ENCODE measurements at regions not wholly inside any gene's neighbourhood (a gene's known extent, or its start where the extent isn't known, plus 50 kb on each side); places are given as distances from the start of the nearest gene placed in this dataset.

DNA sequence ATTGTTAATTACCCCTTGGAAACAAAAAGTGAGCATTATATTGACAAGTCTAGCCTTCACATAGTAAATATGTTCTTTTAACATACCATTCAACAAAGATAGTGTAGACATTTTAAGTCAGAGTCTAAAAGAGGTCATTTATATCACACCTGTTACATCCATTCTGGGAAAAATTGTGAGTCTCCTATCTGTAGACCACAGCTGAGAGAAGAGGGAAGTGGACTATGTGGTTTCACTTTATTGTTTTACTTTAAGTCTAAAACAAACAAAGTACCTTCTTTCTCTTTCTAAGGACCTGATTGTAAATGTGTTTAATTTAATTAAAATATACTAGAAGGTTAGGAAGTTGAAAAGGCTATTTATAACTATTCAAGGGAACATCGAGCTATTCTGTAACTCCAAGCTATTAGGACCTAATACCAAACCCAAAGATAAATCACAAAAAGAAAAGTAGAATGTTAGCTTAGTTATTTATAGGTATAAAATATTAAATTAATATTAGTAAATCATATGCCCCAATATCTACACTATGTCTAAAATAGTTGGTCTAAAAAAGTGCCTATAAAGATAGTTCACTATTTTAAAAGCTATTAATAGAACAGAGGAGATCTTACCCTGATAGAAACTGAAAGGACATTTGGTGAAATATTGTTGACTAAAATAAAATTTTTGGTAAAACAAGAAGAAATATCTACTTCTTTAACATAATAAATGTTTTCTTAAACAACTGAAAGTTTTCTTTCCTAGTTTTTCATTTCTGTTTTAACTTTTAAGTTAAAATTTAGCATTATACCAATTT, 134.9 kb downstream of the TMEM167A start:
- ATAC-seq (no peak), DNase-seq (ENCODE audit: low read depth, low spot score) (no peak)
- Histone ChIP-seq H3K4me3 (replicated peaks in 1 of 2; ENCODE audit: low read depth in 1 of 2, low read length in 2 of 2) (no peak overlapping the region), H3K27ac (ENCODE audit: low read depth, low read length) (no peak overlapping the region), H2AFZ (ENCODE audit: low read depth, low read length, poor library complexity, severe bottlenecking) (no peak overlapping the region), H3K27me3 (ENCODE audit: insufficient read depth, low read length) (no peaks in the 10 kb centered on the region), H3K9ac (ENCODE audit: low read length) (no peak overlapping the region), H3K36me3 (ENCODE audit: control insufficient read depth in 1 of 2, insufficient read depth in 2 of 2, low read length in 2 of 2) (peaks cover 0 to 40% of the 10 kb centered on the region in 2 experiments; a peak in 1 of 4 replicates), H3K4me2 (ENCODE audit: low read length) (no peak overlapping the region), H3K79me2 (ENCODE audit: insufficient read depth, low read length) (peaks cover 84% of the 10 kb centered on the region), H3K9me2 (ENCODE audit: insufficient read depth) (no peaks in the 10 kb centered on the region), H3K4me1 (ENCODE audit: control insufficient read depth in 1 of 2, insufficient read depth in 2 of 2, low read length in 2 of 2) (peaks cover 0 to 3% of the 10 kb centered on the region in 2 experiments; a peak in 1 of 4 replicates), H4K20me1 (ENCODE audit: insufficient read depth) (peaks cover 4% of the 10 kb centered on the region; the same call in 1 of the 2 replicates), H3K9me3 (ENCODE audit: control insufficient read depth in 1 of 2, insufficient read depth in 1 of 2, low read depth in 1 of 2, low read length in 2 of 2) (no peaks in the 10 kb centered on the region)
- intact Hi-C loops (cut with micrococcal nuclease) = no loop called here
- ChIA-PET CTCF (no interaction called here), POLR2A (no interaction called here), RAD21 (ENCODE audit: low non-redundant PET in 1 of 2, low total read pairs in 2 of 2, uncharacterized antibody in 2 of 2, unreplicated experiment in 2 of 2) (no interaction called here)
- TF ChIP-seq RAD21 (IDR thresholded peaks at IDR 0.05; ENCODE audit: low read depth) = no peak
- no peak for TF ChIP-seq ZNF274 (IDR thresholded peaks at IDR 0.05; ENCODE audit: low read depth, low read length)
- no peak for TF ChIP-seq ZBTB33 (IDR thresholded peaks at IDR 0.05; ENCODE audit: extremely low read depth, insufficient replicate concordance, low read length)
- TF ChIP-seq POLR2AphosphoS5 (IDR thresholded peaks at IDR 0.05; ENCODE audit: low read depth, low read length) = no peak
- no peak for TF ChIP-seq EGR1 (IDR thresholded peaks at IDR 0.05; ENCODE audit: low read depth)
- no peak for TF ChIP-seq EZH2phosphoT487 (IDR thresholded peaks at IDR 0.05; ENCODE audit: borderline replicate concordance)
- TF ChIP-seq EZH2 (IDR thresholded peaks at IDR 0.05) = no peak
- TF ChIP-seq ZFX (IDR thresholded peaks at IDR 0.05) = no peak
- no peak for TF ChIP-seq MAX (IDR thresholded peaks at IDR 0.05)
- TF ChIP-seq SP1 (IDR thresholded peaks at IDR 0.05; ENCODE audit: low read depth) = no peak
- TF ChIP-seq, protein P1, sequence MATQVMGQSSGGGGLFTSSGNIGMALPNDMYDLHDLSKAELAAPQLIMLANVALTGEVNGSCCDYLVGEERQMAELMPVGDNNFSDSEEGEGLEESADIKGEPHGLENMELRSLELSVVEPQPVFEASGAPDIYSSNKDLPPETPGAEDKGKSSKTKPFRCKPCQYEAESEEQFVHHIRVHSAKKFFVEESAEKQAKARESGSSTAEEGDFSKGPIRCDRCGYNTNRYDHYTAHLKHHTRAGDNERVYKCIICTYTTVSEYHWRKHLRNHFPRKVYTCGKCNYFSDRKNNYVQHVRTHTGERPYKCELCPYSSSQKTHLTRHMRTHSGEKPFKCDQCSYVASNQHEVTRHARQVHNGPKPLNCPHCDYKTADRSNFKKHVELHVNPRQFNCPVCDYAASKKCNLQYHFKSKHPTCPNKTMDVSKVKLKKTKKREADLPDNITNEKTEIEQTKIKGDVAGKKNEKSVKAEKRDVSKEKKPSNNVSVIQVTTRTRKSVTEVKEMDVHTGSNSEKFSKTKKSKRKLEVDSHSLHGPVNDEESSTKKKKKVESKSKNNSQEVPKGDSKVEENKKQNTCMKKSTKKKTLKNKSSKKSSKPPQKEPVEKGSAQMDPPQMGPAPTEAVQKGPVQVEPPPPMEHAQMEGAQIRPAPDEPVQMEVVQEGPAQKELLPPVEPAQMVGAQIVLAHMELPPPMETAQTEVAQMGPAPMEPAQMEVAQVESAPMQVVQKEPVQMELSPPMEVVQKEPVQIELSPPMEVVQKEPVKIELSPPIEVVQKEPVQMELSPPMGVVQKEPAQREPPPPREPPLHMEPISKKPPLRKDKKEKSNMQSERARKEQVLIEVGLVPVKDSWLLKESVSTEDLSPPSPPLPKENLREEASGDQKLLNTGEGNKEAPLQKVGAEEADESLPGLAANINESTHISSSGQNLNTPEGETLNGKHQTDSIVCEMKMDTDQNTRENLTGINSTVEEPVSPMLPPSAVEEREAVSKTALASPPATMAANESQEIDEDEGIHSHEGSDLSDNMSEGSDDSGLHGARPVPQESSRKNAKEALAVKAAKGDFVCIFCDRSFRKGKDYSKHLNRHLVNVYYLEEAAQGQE (IDR thresholded peaks at IDR 0.05; ENCODE audit: low read depth) = no peak
- TF ChIP-seq YY1 (IDR thresholded peaks at IDR 0.05; ENCODE audit: extremely low read depth, insufficient replicate concordance, low read depth, low read length) = no peak
- no peak for TF ChIP-seq POLR2A (IDR thresholded peaks at IDR 0.05; ENCODE audit: borderline replicate concordance, extremely low read depth, insufficient read depth, insufficient read length)
- no peak for TF ChIP-seq SRF (IDR thresholded peaks at IDR 0.05; ENCODE audit: low read depth)
- TF ChIP-seq JUND (IDR thresholded peaks at IDR 0.05) = no peak
- no peak for TF ChIP-seq CEBPB (IDR thresholded peaks at IDR 0.05; ENCODE audit: low read depth)
- no peak for TF ChIP-seq SIN3A (IDR thresholded peaks at IDR 0.05; ENCODE audit: low read depth)
- no peak for TF ChIP-seq TCF7L2 (IDR thresholded peaks at IDR 0.05; ENCODE audit: borderline replicate concordance, extremely low read depth, insufficient read depth, insufficient read length)
- TF ChIP-seq, protein P2, sequence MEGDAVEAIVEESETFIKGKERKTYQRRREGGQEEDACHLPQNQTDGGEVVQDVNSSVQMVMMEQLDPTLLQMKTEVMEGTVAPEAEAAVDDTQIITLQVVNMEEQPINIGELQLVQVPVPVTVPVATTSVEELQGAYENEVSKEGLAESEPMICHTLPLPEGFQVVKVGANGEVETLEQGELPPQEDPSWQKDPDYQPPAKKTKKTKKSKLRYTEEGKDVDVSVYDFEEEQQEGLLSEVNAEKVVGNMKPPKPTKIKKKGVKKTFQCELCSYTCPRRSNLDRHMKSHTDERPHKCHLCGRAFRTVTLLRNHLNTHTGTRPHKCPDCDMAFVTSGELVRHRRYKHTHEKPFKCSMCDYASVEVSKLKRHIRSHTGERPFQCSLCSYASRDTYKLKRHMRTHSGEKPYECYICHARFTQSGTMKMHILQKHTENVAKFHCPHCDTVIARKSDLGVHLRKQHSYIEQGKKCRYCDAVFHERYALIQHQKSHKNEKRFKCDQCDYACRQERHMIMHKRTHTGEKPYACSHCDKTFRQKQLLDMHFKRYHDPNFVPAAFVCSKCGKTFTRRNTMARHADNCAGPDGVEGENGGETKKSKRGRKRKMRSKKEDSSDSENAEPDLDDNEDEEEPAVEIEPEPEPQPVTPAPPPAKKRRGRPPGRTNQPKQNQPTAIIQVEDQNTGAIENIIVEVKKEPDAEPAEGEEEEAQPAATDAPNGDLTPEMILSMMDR (IDR thresholded peaks at IDR 0.05 in 2 of 3, conservative IDR thresholded peaks at IDR 0.05 in 1 of 3; ENCODE audit: borderline replicate concordance in 1 of 3, insufficient read depth in 1 of 3, low read depth in 2 of 3, low read length in 2 of 3) = no peak
- no TSS peak for BruUV-seq (replicated peaks)
